H1 (cell line): ENCODE measurements at regions not wholly inside any gene's neighbourhood (a gene's known extent, or its start where the extent isn't known, plus 50 kb on each side); places are given as distances from the start of the nearest gene placed in this dataset.

Source experiments
- FOSL1 ChIP-seq: IDR thresholded peaks from 2 replicates; pipeline ENCODE4 v1.6.1; 2011; ENCODE audit warnings: mild to moderate bottlenecking, low read depth, low read length, moderate library complexity; ENCODE audit not compliant: insufficient read depth
- NANOG ChIP-seq: IDR thresholded peaks from 2 replicates; pipeline ENCODE4 v1.6.1; 2011; ENCODE audit warnings: low read length, low read depth, mild to moderate bottlenecking, inconsistent platforms; ENCODE audit not compliant: insufficient read depth, poor library complexity, severe bottlenecking
- RNF2 ChIP-seq: fragments of 200-900, 300-1000 bp; sonication (generic); IDR thresholded peaks from 2 replicates; pipeline ENCODE4 v1.7.1; 2016; ENCODE audit warnings: borderline replicate concordance, low read depth, mild to moderate bottlenecking, antibody characterized with exemption, low read length; ENCODE audit not compliant: poor library complexity, severe bottlenecking; ENCODE audit errors: missing control alignments
- SP2 ChIP-seq: IDR thresholded peaks from 2 replicates; pipeline ENCODE4 v1.6.1; 2012; ENCODE audit warnings: mild to moderate bottlenecking, low read length, inconsistent platforms

DNA sequence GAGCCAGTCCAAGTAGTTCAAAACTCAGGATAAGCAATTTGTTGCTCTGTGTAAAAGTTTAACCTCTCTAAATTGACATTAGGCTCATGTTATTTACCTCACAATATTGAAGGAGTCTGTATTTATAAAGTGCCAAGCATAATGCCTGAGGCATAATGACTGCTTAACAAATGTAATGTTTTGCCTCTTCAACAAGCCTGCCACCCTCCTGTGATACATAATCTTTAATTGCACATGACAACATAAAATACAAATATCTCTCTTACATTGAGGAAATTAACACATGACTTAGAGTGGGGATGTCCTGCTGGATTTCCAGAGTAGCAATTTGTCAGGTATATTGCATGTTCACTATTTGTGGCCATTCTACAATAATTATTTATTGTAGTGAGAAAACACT lies 469.2 kb upstream of the ANO5 start (continued):
- TF ChIP-seq NANOG (no peak), FOSL1 (no peak), RNF2 (no peak), SP2 (no peak)
- TF ChIP-seq, all 59 proteins: peak for 0
